GM21528 (cell line): ENCODE measurements at regions not wholly inside any gene's neighbourhood (a gene's known extent, or its start where the extent isn't known, plus 50 kb on each side); places are given as distances from the start of the nearest gene placed in this dataset.
"Not testable (repeated sequence)": the region's sequence is repeated elsewhere in the genome, so short reads cannot be mapped to it uniquely, and the experiment has no call there.

ENCODE experiments used
- ATAC-seq: cut with Tn5 transposase; IDR thresholded peaks from one replicate; pipeline ENCODE4 v1.9.1; 2021; ENCODE audit warnings: mild to moderate bottlenecking, moderate library complexity; ENCODE audit not compliant: unreplicated experiment, low FRiP score

DNA sequence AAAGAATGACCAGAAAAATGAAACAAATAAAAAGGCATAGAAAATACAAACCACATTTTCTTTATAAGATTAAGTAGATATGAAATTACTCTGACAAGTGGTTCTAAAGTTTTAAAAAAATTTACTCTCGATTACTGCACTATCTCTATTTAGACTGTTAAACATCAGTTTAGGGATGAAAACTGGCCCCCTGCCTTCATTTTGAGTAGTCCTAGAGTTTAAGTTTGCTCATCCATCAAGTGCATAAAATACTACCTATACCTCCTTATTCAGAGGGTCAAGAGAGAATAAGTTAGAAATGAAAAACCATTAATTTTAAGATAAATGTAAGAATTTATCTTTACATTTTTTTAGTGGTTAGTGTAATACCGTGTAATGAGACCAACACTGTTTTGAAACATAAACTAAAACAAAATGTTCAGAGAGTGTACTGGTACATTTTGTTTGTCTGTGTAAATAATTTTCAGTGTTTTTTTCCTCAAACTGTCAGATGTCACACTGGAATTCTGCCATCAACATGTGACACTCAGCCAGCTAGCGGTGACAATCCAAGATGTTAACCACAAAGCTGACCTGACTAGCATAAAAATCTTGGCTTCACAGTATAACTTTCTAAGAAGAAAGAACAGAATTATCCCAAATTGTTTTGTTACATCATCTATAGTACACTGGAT, 184.8 kb upstream of the PCDH20 start:
- no peak for ATAC-seq

DNA sequence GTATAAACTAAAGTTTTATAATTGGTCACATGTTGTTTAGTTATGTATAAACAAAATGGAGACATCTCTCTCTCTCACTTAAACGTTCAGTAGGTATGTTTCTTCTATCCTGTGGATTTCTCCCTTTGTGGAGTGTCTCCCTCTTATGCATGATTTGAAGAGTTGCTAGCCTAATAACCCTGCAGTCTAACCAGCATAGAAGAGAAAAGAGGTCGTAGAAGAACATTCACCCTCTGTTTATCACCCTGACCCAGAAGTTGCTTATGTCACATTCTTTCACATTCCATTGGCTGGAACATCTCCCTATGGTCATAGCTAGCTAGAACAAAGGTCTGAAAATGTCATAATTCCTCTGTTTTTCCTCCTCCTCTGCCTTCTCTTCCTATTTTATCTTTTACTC, 176.8 kb upstream of the PCDH20 start:
- no peak for ATAC-seq

DNA sequence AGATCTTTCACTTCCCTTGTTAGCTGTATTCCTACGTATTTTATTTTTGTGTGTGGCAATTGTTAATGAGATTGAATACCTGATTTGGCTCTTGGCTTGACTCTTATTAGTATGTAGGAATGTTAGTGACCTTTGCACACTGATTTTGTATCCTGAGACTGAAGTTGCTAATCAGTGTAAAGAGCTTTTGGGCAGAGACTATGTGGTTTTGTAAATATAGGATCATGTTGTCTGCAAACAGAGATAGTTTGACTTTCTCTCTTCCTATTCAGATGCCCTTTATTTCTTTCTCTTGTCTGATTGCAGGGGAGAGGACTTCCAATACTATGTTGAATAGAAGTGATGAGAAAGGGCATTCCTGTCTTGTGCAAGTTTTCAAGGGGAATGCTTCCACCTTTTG, 160.3 kb upstream of the PCDH20 start:
- no peak for ATAC-seq

DNA sequence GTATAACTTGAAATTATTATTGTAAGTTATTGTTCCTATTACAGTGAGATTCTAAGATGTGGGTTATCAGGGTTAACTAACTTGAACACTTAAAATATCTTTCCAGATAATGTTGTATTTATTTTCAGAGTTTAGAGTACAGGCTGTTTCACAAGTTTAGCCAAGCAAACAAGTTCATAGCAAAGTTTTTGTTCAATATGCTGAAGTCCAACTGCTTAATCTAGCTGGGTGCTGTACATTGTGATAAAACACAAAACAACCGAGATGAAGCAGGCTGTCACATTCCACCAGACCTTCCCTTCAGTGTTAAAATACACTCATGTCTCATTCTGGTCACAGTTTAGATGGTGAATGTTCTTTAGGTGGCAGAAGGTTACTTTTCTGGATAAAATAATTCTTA, 148.0 kb upstream of the PCDH20 start:
- ATAC-seq: no peak

- ATAC-seq: no peak
Observed at GRCh38 chr13:61546911-61547310, 131.3 kb upstream of the PCDH20 start.

DNA sequence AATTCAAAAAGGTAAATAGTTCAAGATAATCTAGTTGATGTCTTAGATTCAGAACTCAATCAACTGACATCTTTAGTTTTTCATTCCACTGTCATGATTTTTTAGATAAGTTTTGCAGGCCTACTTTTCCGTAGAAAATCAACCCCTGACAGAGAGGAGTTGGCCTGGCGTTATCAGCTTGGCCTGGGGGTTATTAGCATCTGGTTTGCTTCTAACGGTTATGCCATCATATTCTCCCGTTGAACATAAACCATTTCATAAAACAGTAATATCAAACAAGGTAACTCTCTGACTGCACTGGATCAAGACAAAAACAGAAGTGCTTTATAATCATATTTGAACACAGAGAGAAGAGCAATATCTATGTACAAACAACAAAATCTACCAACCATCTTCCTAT, 130.8 kb upstream of the PCDH20 start:
- ATAC-seq: no peak

GRCh38 chr13:61536433-61536832, 120.8 kb upstream of the PCDH20 start:
- no peak for ATAC-seq

GRCh38 chr13:61531383-61532065, 115.9 kb upstream of the PCDH20 start:
- ATAC-seq: no peak

DNA sequence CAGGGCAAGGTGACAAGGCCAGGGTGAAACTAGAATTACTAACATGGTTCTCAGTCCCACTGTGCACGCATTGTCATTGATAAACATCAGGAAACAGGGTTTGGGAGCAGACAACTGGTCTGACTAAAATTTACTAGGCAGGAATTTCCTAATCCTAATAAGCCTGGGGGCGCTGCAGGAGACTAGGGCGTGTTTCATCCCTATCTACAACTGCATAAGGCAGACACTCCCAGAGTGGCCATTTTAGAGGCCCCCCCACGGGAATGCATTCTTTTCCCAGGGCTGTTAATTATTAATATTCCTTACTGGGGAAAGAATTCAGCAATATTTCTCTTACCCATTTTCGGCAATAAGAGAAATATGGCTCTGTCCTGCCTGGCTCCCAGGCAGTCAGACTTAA, 103.6 kb upstream of the PCDH20 start:
- ATAC-seq: not testable (repeated sequence)

- ATAC-seq: no peak
Observed at GRCh38 chr13:61508936-61509335, 93.3 kb upstream of the PCDH20 start.

DNA sequence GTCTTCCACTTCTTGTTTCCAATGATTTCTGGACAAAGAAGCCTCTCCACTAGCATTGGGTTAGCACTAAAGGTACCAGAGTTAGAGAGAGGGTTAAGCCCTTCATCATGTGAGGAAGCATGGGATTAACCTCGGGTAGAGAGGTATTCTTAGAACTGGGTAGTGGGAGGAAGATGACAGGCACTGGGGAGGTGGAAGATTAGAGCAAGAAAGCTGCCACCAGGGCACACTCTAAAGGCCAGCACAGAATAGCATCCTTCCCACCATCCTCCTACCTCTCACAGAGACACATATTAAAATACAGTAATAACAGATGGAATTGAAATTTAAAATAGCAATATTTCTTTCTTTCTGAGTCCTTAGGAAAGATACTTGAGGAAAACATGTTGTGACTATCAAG, 84.5 kb upstream of the PCDH20 start:
- no peak for ATAC-seq

DNA sequence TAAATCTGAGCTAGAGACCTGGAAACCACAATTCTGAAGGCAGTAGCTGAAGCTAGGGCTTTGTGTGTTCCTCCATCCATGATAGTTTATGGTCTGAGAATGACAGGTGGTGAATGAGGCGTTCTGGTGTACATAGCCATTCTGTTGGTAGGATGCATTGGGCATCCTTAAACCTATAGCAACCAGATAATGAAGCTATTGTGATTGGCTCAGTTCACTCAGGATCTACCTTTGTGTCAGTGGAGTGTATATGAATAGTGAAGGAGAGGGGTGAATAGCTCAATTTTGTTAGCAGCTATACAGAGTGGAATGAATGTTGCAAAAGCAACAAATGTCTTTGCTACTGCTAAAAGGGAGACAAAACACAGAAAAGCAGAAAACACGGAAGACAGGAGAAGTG, 80.0 kb upstream of the PCDH20 start:
- ATAC-seq: no peak

GRCh38 chr13:61493556-61493955, 77.9 kb upstream of the PCDH20 start:
- not testable (repeated sequence) for ATAC-seq

DNA sequence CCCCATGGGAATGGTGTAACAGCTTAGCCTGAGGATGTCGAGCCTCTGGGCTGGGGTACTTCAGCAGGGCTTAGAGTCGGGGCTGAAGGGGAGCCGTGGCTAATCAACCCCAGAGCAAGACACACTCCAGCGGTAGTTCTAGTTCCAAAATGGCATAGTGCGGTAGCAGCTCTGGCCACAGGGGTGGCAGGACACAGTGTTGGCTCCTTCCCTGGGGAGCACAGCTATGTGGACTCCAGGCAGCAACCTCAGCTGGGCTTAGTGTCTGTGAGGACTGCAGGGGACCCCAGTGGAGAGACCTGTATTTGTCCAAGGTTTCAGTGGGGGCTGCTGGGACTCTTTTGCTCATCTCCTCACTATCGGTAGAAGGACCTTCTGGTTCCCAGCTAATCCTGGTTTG, 70.8 kb upstream of the PCDH20 start:
- ATAC-seq: no peak

DNA sequence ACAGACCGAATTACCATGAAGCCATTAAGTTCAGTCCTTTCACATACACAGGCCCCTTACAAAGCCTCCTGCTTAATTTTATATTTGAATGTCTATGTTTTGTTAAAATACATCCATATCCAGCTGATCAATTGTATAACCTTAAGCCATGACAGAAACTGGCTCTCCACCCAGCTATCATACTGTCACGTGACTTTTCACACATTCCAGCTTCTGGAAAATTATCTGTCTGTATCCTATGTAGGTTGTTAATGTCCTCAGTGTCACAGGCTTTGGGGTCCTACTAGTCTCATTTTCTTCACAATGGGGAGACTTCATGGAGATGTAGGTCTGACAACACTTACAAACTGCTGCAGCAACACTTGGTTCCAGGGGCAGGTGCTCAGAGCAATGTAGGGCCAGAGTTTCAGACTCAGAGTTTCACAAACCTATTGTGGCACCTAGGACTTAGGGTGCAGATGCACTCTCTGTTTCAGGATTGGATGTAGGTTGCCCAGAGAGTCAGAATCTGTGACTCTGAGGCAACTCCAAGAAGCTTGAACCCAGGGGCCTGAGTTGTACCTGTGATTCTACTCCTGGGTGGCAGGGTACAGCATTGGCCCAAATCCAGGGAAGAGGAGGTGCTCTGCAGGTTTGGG, 69.6 kb upstream of the PCDH20 start:
- ATAC-seq: no peak

DNA sequence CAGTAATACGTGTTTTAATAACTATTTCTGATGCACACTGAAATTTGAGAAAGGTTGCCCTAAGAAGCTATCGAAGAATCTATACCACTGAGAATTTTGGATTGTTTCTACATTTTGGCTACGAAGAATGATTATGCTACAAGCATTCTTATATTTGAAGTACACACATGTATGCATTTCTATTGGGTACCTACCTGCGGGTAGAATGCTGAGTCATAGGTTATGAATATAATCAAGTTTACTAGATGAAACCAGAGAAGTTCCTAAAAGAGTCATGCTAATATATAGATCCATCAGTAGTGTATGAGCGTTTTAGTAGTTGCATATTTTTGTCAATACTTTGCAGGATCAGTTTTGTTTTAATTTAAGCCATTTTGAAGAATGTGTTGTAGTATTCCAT, 62.0 kb upstream of the PCDH20 start:
- no peak for ATAC-seq

- no peak for ATAC-seq
Observed at GRCh38 chr13:61470786-61471185, 55.1 kb upstream of the PCDH20 start.

DNA sequence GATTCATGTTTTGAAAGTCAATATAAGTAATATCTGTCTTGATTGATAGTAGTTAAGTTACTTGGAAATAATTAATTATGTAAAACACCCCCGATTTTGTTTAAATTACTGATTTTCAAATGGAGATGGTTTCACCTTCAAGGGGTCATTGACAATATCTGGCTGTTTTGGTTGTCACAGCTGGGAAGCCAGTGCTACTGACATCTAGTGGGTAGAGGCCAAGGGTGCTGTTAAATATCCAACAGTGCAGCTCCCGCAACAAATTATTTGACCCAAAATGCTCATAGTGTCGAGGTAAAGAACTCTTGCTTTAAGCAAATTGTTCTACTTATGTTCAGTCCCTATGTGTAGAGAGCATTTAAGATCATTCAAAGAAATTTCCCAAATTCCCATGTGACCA, 50.6 kb upstream of the PCDH20 start:
- no peak for ATAC-seq
